ENCODE measurements at regions not wholly inside any gene's neighbourhood (a gene's known extent, or its start where the extent isn't known, plus 50 kb on each side); places are given as distances from the start of the nearest gene placed in this dataset.

DNA sequence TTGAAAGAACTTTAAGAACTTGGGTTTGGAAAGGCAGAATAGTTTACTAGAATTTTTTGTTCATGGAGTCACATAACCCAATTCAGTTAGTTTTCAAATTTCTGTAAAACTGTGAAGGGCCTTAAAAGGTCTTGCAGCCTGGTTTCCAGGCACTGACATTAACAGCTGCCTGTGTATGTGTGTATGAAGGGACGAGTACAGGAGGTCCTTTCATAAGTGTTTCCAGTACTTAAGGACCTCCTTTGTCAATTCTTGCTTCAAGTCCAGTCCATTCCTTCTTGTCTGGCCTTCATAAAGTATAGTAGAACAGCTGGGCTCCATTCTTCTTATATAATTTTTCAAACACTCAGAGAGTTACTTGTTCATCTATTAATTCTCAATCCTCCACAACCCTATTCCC, 136.5 kb downstream of the NR4A2 start:
- no peak for FAIRE-seq
- H3K36me3 ChIP-seq (ENCODE audit: insufficient read depth, low read length): no peaks in the 10 kb centered on the region
- Mint-ChIP-seq H3K4me1 (ENCODE audit: low read depth, unreplicated experiment) (no peaks in the 10 kb centered on the region), H3K27ac (ENCODE audit: unreplicated experiment) (no peak overlapping the region), H3K9me3 (ENCODE audit: unreplicated experiment) (no peaks in the 10 kb centered on the region), H3K27me3 (ENCODE audit: low read depth, unreplicated experiment) (no peaks in the 10 kb centered on the region), H3K4me3 (ENCODE audit: unreplicated experiment) (no peak overlapping the region), H3K36me3 (ENCODE audit: low read depth, unreplicated experiment) (no peaks in the 10 kb centered on the region)
- no peaks in the 10 kb centered on the region for H3K4me1 ChIP-seq (ENCODE audit: insufficient read depth, low read length)
- no peaks in the 10 kb centered on the region for H3K27me3 ChIP-seq (ENCODE audit: insufficient read depth, low read length)
- no peak overlapping the region for H3K4me2 ChIP-seq (ENCODE audit: low read length)
- no peak for DNase-seq (ENCODE audit: low read depth)
- H3K9me3 ChIP-seq (ENCODE audit: insufficient read depth, low read depth, low read length): no peaks in the 10 kb centered on the region
- no peaks in the 10 kb centered on the region for H4K20me1 ChIP-seq (ENCODE audit: insufficient read depth, low read length)
- H3K27ac ChIP-seq (ENCODE audit: low read depth, low read length): no peak overlapping the region
- TF ChIP-seq, protein P1, sequence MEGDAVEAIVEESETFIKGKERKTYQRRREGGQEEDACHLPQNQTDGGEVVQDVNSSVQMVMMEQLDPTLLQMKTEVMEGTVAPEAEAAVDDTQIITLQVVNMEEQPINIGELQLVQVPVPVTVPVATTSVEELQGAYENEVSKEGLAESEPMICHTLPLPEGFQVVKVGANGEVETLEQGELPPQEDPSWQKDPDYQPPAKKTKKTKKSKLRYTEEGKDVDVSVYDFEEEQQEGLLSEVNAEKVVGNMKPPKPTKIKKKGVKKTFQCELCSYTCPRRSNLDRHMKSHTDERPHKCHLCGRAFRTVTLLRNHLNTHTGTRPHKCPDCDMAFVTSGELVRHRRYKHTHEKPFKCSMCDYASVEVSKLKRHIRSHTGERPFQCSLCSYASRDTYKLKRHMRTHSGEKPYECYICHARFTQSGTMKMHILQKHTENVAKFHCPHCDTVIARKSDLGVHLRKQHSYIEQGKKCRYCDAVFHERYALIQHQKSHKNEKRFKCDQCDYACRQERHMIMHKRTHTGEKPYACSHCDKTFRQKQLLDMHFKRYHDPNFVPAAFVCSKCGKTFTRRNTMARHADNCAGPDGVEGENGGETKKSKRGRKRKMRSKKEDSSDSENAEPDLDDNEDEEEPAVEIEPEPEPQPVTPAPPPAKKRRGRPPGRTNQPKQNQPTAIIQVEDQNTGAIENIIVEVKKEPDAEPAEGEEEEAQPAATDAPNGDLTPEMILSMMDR (IDR thresholded peaks at IDR 0.05; ENCODE audit: insufficient read depth, low read depth, low read length): no peak
- no peak for TF ChIP-seq EZH2 (IDR thresholded peaks at IDR 0.05; ENCODE audit: insufficient read depth, low read length)
- H3K79me2 ChIP-seq (ENCODE audit: insufficient read depth, low read length): no peaks in the 10 kb centered on the region
- H3K9ac ChIP-seq (ENCODE audit: low read length): no peak overlapping the region
- H2AFZ ChIP-seq (ENCODE audit: low read depth, low read length): no peak overlapping the region
- no peak overlapping the region for H3K4me3 ChIP-seq (ENCODE audit: insufficient read depth, low read depth, low read length)

DNA sequence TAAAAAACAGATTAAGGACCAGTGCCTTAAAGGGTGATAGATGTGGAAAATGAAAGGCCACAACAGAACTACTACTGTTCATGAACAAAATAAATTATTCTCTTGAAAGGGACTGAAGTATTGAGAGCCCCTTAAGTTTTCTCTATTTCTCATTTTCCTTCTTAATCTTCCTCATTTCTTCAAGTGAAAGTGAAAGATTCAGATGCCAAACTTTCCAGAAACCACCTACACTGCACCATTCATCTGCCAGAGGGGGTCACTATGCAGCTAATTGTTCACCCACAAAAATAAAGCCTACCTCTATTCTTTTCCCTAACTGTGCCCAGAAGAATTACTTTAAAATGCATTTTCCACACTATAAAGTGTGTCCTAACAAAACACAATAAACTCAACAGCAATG, 140.1 kb downstream of the NR4A2 start:
- Histone ChIP-seq H3K27me3 (ENCODE audit: insufficient read depth, low read length) (no peaks in the 10 kb centered on the region), H3K27ac (ENCODE audit: low read depth, low read length) (no peak overlapping the region), H3K9me3 (ENCODE audit: insufficient read depth, low read depth, low read length) (no peaks in the 10 kb centered on the region), H3K4me3 (ENCODE audit: insufficient read depth, low read depth, low read length) (no peak overlapping the region), H4K20me1 (ENCODE audit: insufficient read depth, low read length) (no peaks in the 10 kb centered on the region), H3K36me3 (ENCODE audit: insufficient read depth, low read length) (no peaks in the 10 kb centered on the region), H2AFZ (ENCODE audit: low read depth, low read length) (no peak overlapping the region), H3K9ac (ENCODE audit: low read length) (no peak overlapping the region), H3K4me2 (ENCODE audit: low read length) (no peak overlapping the region), H3K79me2 (ENCODE audit: insufficient read depth, low read length) (no peaks in the 10 kb centered on the region), H3K4me1 (ENCODE audit: insufficient read depth, low read length) (no peaks in the 10 kb centered on the region)
- Mint-ChIP-seq H3K4me3 (ENCODE audit: unreplicated experiment) (no peak overlapping the region), H3K4me1 (ENCODE audit: low read depth, unreplicated experiment) (peaks cover 1% of the 10 kb centered on the region), H3K27ac (ENCODE audit: unreplicated experiment) (no peak overlapping the region), H3K36me3 (ENCODE audit: low read depth, unreplicated experiment) (no peaks in the 10 kb centered on the region), H3K27me3 (ENCODE audit: low read depth, unreplicated experiment) (no peaks in the 10 kb centered on the region), H3K9me3 (ENCODE audit: unreplicated experiment) (no peaks in the 10 kb centered on the region)
- DNase-seq (ENCODE audit: low read depth) (no peak), FAIRE-seq (no peak)
- TF ChIP-seq, protein P1 (IDR thresholded peaks at IDR 0.05; ENCODE audit: insufficient read depth, low read depth, low read length): no peak
- TF ChIP-seq EZH2 (IDR thresholded peaks at IDR 0.05; ENCODE audit: insufficient read depth, low read length): no peak

DNA sequence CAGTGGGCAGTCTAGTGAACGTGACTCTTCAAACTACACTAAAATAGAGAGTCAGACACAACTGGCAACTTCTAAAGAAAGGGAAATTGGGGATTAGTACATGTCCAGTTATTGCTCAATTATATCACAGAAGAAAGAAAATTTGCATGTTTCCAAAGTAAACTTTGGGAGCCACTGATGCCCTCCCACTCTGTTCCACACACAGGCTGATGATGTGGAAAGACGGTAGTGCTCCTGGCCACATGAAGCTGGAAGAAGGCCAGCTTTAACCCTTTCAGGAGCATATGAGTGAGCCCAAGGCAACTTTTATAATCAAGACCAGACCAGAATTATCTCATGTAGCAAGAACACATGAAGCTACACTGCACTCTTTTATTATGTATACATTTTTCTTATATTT, 141.0 kb downstream of the NR4A2 start:
- no peaks in the 10 kb centered on the region for H4K20me1 ChIP-seq (ENCODE audit: insufficient read depth, low read length)
- Mint-ChIP-seq H3K9me3 (ENCODE audit: unreplicated experiment) (no peaks in the 10 kb centered on the region), H3K36me3 (ENCODE audit: low read depth, unreplicated experiment) (no peaks in the 10 kb centered on the region), H3K27ac (ENCODE audit: unreplicated experiment) (no peak overlapping the region), H3K4me1 (ENCODE audit: low read depth, unreplicated experiment) (peaks cover 1% of the 10 kb centered on the region), H3K27me3 (ENCODE audit: low read depth, unreplicated experiment) (no peaks in the 10 kb centered on the region), H3K4me3 (ENCODE audit: unreplicated experiment) (no peak overlapping the region)
- H3K27ac ChIP-seq (ENCODE audit: low read depth, low read length): no peak overlapping the region
- FAIRE-seq (no peak), DNase-seq (ENCODE audit: low read depth) (peak; percentile 1)
- no peak overlapping the region for H3K9ac ChIP-seq (ENCODE audit: low read length)
- no peak overlapping the region for H3K4me2 ChIP-seq (ENCODE audit: low read length)
- H3K79me2 ChIP-seq (ENCODE audit: insufficient read depth, low read length): no peaks in the 10 kb centered on the region
- H2AFZ ChIP-seq (ENCODE audit: low read depth, low read length): no peak overlapping the region
- no peak overlapping the region for H3K4me3 ChIP-seq (ENCODE audit: insufficient read depth, low read depth, low read length)
- TF ChIP-seq, protein P1 (IDR thresholded peaks at IDR 0.05; ENCODE audit: insufficient read depth, low read depth, low read length): no peak
- no peak for TF ChIP-seq EZH2 (IDR thresholded peaks at IDR 0.05; ENCODE audit: insufficient read depth, low read length)
- no peaks in the 10 kb centered on the region for H3K4me1 ChIP-seq (ENCODE audit: insufficient read depth, low read length)
- H3K27me3 ChIP-seq (ENCODE audit: insufficient read depth, low read length): no peaks in the 10 kb centered on the region
- H3K9me3 ChIP-seq (ENCODE audit: insufficient read depth, low read depth, low read length): no peaks in the 10 kb centered on the region
- no peaks in the 10 kb centered on the region for H3K36me3 ChIP-seq (ENCODE audit: insufficient read depth, low read length)

All from astrocyte (in vitro differentiated cells and primary cell).